ENCODE measurements at regions not wholly inside any gene's neighbourhood (a gene's known extent, or its start where the extent isn't known, plus 50 kb on each side); places are given as distances from the start of the nearest gene placed in this dataset.

DNA sequence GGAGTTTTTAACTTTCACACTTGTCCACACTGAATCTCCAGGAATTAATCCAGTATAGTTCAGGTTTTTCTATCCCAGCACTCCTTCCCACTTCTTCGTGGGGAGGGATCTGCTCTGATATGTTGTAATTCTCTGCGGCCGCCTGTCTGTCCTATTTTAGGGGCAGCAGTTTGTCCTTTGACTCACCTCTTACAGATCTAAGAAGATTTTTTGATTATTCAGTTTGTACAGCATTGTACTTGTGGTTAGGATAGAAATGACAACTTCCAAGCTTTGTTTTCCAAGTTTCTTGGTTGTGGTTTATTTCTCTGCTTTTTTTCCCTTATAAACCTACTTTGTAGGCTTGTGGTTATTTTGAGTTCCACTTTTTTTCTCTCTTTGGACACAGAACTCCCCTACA, 601.7 kb downstream of the SI start:
- TF ChIP-seq, protein P1, sequence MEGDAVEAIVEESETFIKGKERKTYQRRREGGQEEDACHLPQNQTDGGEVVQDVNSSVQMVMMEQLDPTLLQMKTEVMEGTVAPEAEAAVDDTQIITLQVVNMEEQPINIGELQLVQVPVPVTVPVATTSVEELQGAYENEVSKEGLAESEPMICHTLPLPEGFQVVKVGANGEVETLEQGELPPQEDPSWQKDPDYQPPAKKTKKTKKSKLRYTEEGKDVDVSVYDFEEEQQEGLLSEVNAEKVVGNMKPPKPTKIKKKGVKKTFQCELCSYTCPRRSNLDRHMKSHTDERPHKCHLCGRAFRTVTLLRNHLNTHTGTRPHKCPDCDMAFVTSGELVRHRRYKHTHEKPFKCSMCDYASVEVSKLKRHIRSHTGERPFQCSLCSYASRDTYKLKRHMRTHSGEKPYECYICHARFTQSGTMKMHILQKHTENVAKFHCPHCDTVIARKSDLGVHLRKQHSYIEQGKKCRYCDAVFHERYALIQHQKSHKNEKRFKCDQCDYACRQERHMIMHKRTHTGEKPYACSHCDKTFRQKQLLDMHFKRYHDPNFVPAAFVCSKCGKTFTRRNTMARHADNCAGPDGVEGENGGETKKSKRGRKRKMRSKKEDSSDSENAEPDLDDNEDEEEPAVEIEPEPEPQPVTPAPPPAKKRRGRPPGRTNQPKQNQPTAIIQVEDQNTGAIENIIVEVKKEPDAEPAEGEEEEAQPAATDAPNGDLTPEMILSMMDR (IDR thresholded peaks at IDR 0.05): no peak
- no peak for TF ChIP-seq ZFX (IDR thresholded peaks at IDR 0.05; ENCODE audit: borderline replicate concordance)
